Ishikawa (cell line): ENCODE measurements at regions not wholly inside any gene's neighbourhood (a gene's known extent, or its start where the extent isn't known, plus 50 kb on each side); places are given as distances from the start of the nearest gene placed in this dataset.

Source experiments
- CEBPB ChIP-seq: IDR thresholded peaks from 2 replicates; pipeline ENCODE4 v1.6.1; 2012
- CREB1 ChIP-seq: IDR thresholded peaks from 2 replicates; pipeline ENCODE4 v1.6.1; 2012; ENCODE audit warnings: low read depth
- EGR1 ChIP-seq: IDR thresholded peaks from 2 replicates; pipeline ENCODE4 v1.6.1; 2012
- EP300 ChIP-seq: IDR thresholded peaks from 2 replicates; pipeline ENCODE4 v1.6.1; 2012; ENCODE audit warnings: borderline replicate concordance
- FOXM1 ChIP-seq: IDR thresholded peaks from 2 replicates; pipeline ENCODE4 v1.6.1; 2012; ENCODE audit warnings: low read depth, borderline replicate concordance
- MAX ChIP-seq: IDR thresholded peaks from 2 replicates; pipeline ENCODE4 v1.6.1; 2012
- NFIC ChIP-seq: IDR thresholded peaks from 2 replicates; pipeline ENCODE4 v1.6.1; 2012
- RAD21 ChIP-seq: IDR thresholded peaks from 2 replicates; pipeline ENCODE4 v1.6.1; 2012; ENCODE audit warnings: low read depth
- REST ChIP-seq: IDR thresholded peaks from 2 replicates; pipeline ENCODE4 v1.6.1; 2012; ENCODE audit warnings: low read depth, mild to moderate bottlenecking
- TAF1 ChIP-seq: IDR thresholded peaks from 2 replicates; pipeline ENCODE4 v1.6.1; 2012; ENCODE audit warnings: low read depth, mild to moderate bottlenecking
- TCF12 ChIP-seq: IDR thresholded peaks from 2 replicates; pipeline ENCODE4 v1.6.1; 2012; ENCODE audit warnings: low read depth
- TEAD4 ChIP-seq: IDR thresholded peaks from 2 replicates; pipeline ENCODE4 v1.6.1; 2012
- USF1 ChIP-seq: IDR thresholded peaks from 2 replicates; pipeline ENCODE4 v1.6.1; 2012
- YY1 ChIP-seq: IDR thresholded peaks from 2 replicates; pipeline ENCODE4 v1.6.1; 2012; ENCODE audit warnings: low read depth
- ZBTB7A ChIP-seq: IDR thresholded peaks from 2 replicates; pipeline ENCODE4 v1.6.1; 2012; ENCODE audit warnings: low read depth

GRCh38 chr13:80778297-80778696 lies 437.4 kb upstream of the SPRY2 start:
- TF ChIP-seq CREB1, result no peak
- no peak for TF ChIP-seq EGR1
- no peak for TF ChIP-seq MAX
- no peak for TF ChIP-seq EP300
- TF ChIP-seq FOXM1, result no peak
- no peak for TF ChIP-seq RAD21
- TF ChIP-seq YY1, result no peak
- no peak for TF ChIP-seq ZBTB7A
- TF ChIP-seq REST, result no peak
- TF ChIP-seq TAF1, result no peak
- TF ChIP-seq TEAD4, result no peak
- TF ChIP-seq CEBPB, result no peak
- TF ChIP-seq NFIC, result no peak
- no peak for TF ChIP-seq USF1
- TF ChIP-seq TCF12, result no peak

GRCh38 chr13:80757694-80758093 lies 416.8 kb upstream of the SPRY2 start:
- TF ChIP-seq FOXM1 (no peak), TEAD4 (no peak)

GRCh38 chr13:80755910-80756309 lies 415.0 kb upstream of the SPRY2 start:
- no peak for TF ChIP-seq TCF12
- no peak for TF ChIP-seq CREB1
- no peak for TF ChIP-seq USF1
- no peak for TF ChIP-seq ZBTB7A
- no peak for TF ChIP-seq YY1
- no peak for TF ChIP-seq EP300
- TF ChIP-seq NFIC, result no peak
- no peak for TF ChIP-seq RAD21
- no peak for TF ChIP-seq MAX
- TF ChIP-seq TEAD4, result no peak
- TF ChIP-seq EGR1, result no peak
- TF ChIP-seq REST, result no peak

GRCh38 chr13:80754441-80754840 lies 413.5 kb upstream of the SPRY2 start:
- TF ChIP-seq USF1 (no peak), MAX (no peak), YY1 (no peak), CEBPB (no peak), RAD21 (no peak), REST (no peak), FOXM1 (no peak), TCF12 (no peak), TAF1 (no peak), TEAD4 (no peak)

GRCh38 chr13:80753866-80754265 lies 412.9 kb upstream of the SPRY2 start:
- TF ChIP-seq EP300 (no peak), MAX (no peak), TEAD4 (no peak), ZBTB7A (no peak), USF1 (no peak), REST (no peak), EGR1 (no peak), RAD21 (no peak), YY1 (no peak), TAF1 (no peak), CEBPB (no peak), TCF12 (no peak)
